ENCODE measurements at regions not wholly inside any gene's neighbourhood (a gene's known extent, or its start where the extent isn't known, plus 50 kb on each side); places are given as distances from the start of the nearest gene placed in this dataset.

- no peaks in the 10 kb centered on the region for H3K9me3 Mint-ChIP-seq (ENCODE audit: low read depth)
- H3K27me3 Mint-ChIP-seq = no peaks in the 10 kb centered on the region
- H3K4me3 Mint-ChIP-seq = no peak overlapping the region
- H3K4me1 Mint-ChIP-seq (ENCODE audit: low read depth) = no peaks in the 10 kb centered on the region
- no peak overlapping the region for H3K27ac Mint-ChIP-seq
- H3K36me3 Mint-ChIP-seq = no peaks in the 10 kb centered on the region
These were observed 582.5 kb downstream of the EFNB2 start for GRCh38 chr13:105952973-105953290.

GRCh38 chr13:105952233-105952972, 583.1 kb downstream of the EFNB2 start:
- Mint-ChIP-seq H3K36me3 (no peaks in the 10 kb centered on the region), H3K27me3 (no peaks in the 10 kb centered on the region), H3K9me3 (ENCODE audit: low read depth) (no peaks in the 10 kb centered on the region), H3K4me1 (ENCODE audit: low read depth) (no peaks in the 10 kb centered on the region), H3K4me3 (no peak overlapping the region), H3K27ac (no peak overlapping the region)

GRCh38 chr13:105948143-105948542, 587.3 kb downstream of the EFNB2 start:
- Mint-ChIP-seq H3K27me3 (no peaks in the 10 kb centered on the region), H3K4me1 (ENCODE audit: low read depth) (no peaks in the 10 kb centered on the region)

GRCh38 chr13:105940882-105941281, 594.6 kb downstream of the EFNB2 start:
- H3K27me3 Mint-ChIP-seq = peaks cover 1% of the 10 kb centered on the region
- H3K4me1 Mint-ChIP-seq (ENCODE audit: low read depth) = no peaks in the 10 kb centered on the region
- no peaks in the 10 kb centered on the region for H3K9me3 Mint-ChIP-seq (ENCODE audit: low read depth)
- no peaks in the 10 kb centered on the region for H3K36me3 Mint-ChIP-seq
- H3K4me3 Mint-ChIP-seq = no peak overlapping the region
- no peak overlapping the region for H3K27ac Mint-ChIP-seq

More at GRCh38 chr13:105948143-105948542, 587.3 kb downstream of the EFNB2 start:
- no peak overlapping the region for H3K27ac Mint-ChIP-seq
- H3K9me3 Mint-ChIP-seq (ENCODE audit: low read depth) = no peaks in the 10 kb centered on the region
- no peaks in the 10 kb centered on the region for H3K36me3 Mint-ChIP-seq
- H3K4me3 Mint-ChIP-seq = no peak overlapping the region

- Mint-ChIP-seq H3K9me3 (ENCODE audit: low read depth) (no peaks in the 10 kb centered on the region), H3K27ac (no peak overlapping the region), H3K4me3 (no peak overlapping the region), H3K27me3 (no peaks in the 10 kb centered on the region), H3K4me1 (ENCODE audit: low read depth) (no peaks in the 10 kb centered on the region), H3K36me3 (no peaks in the 10 kb centered on the region)
These were observed 598.0 kb downstream of the EFNB2 start for GRCh38 chr13:105937451-105937850.

GRCh38 chr13:105936816-105937215, 598.6 kb downstream of the EFNB2 start:
- no peak overlapping the region for H3K27ac Mint-ChIP-seq
- H3K36me3 Mint-ChIP-seq = no peaks in the 10 kb centered on the region
- H3K9me3 Mint-ChIP-seq (ENCODE audit: low read depth) = no peaks in the 10 kb centered on the region
- no peaks in the 10 kb centered on the region for H3K27me3 Mint-ChIP-seq
- no peak overlapping the region for H3K4me3 Mint-ChIP-seq
- H3K4me1 Mint-ChIP-seq (ENCODE audit: low read depth) = no peaks in the 10 kb centered on the region

GRCh38 chr13:105929505-105929904, 606.0 kb downstream of the EFNB2 start:
- H3K27me3 Mint-ChIP-seq = no peaks in the 10 kb centered on the region
- H3K9me3 Mint-ChIP-seq (ENCODE audit: low read depth) = no peaks in the 10 kb centered on the region
- H3K36me3 Mint-ChIP-seq = no peaks in the 10 kb centered on the region
- no peak overlapping the region for H3K4me3 Mint-ChIP-seq
- no peak overlapping the region for H3K27ac Mint-ChIP-seq
- H3K4me1 Mint-ChIP-seq (ENCODE audit: low read depth) = no peaks in the 10 kb centered on the region

GRCh38 chr13:105928901-105929300, 606.6 kb downstream of the EFNB2 start:
- Mint-ChIP-seq H3K9me3 (ENCODE audit: low read depth) (no peaks in the 10 kb centered on the region), H3K27ac (no peak overlapping the region), H3K27me3 (no peaks in the 10 kb centered on the region), H3K36me3 (no peaks in the 10 kb centered on the region), H3K4me1 (ENCODE audit: low read depth) (no peaks in the 10 kb centered on the region), H3K4me3 (no peak overlapping the region)

- no peaks in the 10 kb centered on the region for H3K9me3 Mint-ChIP-seq (ENCODE audit: low read depth)
- H3K4me1 Mint-ChIP-seq (ENCODE audit: low read depth) = no peaks in the 10 kb centered on the region
- H3K4me3 Mint-ChIP-seq = no peak overlapping the region
- H3K36me3 Mint-ChIP-seq = no peaks in the 10 kb centered on the region
- no peak overlapping the region for H3K27ac Mint-ChIP-seq
- H3K27me3 Mint-ChIP-seq = no peaks in the 10 kb centered on the region
These were observed 607.4 kb downstream of the EFNB2 start for GRCh38 chr13:105928048-105928447.

- peaks cover 2% of the 10 kb centered on the region for H3K27me3 Mint-ChIP-seq
- no peaks in the 10 kb centered on the region for H3K9me3 Mint-ChIP-seq (ENCODE audit: low read depth)
- H3K36me3 Mint-ChIP-seq = no peaks in the 10 kb centered on the region
- no peaks in the 10 kb centered on the region for H3K4me1 Mint-ChIP-seq (ENCODE audit: low read depth)
- H3K27ac Mint-ChIP-seq = no peak overlapping the region
- no peak overlapping the region for H3K4me3 Mint-ChIP-seq
These were observed 610.0 kb downstream of the EFNB2 start for GRCh38 chr13:105925496-105925895.

GRCh38 chr13:105921711-105922110, 613.8 kb downstream of the EFNB2 start:
- H3K27ac Mint-ChIP-seq = no peak overlapping the region
- no peak overlapping the region for H3K4me3 Mint-ChIP-seq
- H3K4me1 Mint-ChIP-seq (ENCODE audit: low read depth) = no peaks in the 10 kb centered on the region
- H3K36me3 Mint-ChIP-seq = no peaks in the 10 kb centered on the region
- H3K27me3 Mint-ChIP-seq = peaks cover 3% of the 10 kb centered on the region
- no peaks in the 10 kb centered on the region for H3K9me3 Mint-ChIP-seq (ENCODE audit: low read depth)

- Mint-ChIP-seq H3K4me3 (no peak overlapping the region), H3K4me1 (ENCODE audit: low read depth) (no peaks in the 10 kb centered on the region), H3K36me3 (no peaks in the 10 kb centered on the region), H3K27ac (no peak overlapping the region), H3K27me3 (peaks cover 5% of the 10 kb centered on the region), H3K9me3 (ENCODE audit: low read depth) (no peaks in the 10 kb centered on the region)
These were observed 615.1 kb downstream of the EFNB2 start for GRCh38 chr13:105920370-105920769.

- H3K9me3 Mint-ChIP-seq (ENCODE audit: low read depth) = no peaks in the 10 kb centered on the region
- H3K27ac Mint-ChIP-seq = no peak overlapping the region
- no peaks in the 10 kb centered on the region for H3K4me1 Mint-ChIP-seq (ENCODE audit: low read depth)
- H3K27me3 Mint-ChIP-seq = peaks cover 5% of the 10 kb centered on the region
- H3K36me3 Mint-ChIP-seq = no peaks in the 10 kb centered on the region
- H3K4me3 Mint-ChIP-seq = no peak overlapping the region
These were observed 616.4 kb downstream of the EFNB2 start for GRCh38 chr13:105918842-105919741.

GRCh38 chr13:105915146-105915850, 620.2 kb downstream of the EFNB2 start:
- Mint-ChIP-seq H3K9me3 (ENCODE audit: low read depth) (no peaks in the 10 kb centered on the region), H3K27ac (no peak overlapping the region), H3K36me3 (no peaks in the 10 kb centered on the region), H3K4me3 (no peak overlapping the region), H3K27me3 (peaks cover 6% of the 10 kb centered on the region), H3K4me1 (ENCODE audit: low read depth) (no peaks in the 10 kb centered on the region)
